ENCODE measurements at regions not wholly inside any gene's neighbourhood (a gene's known extent, or its start where the extent isn't known, plus 50 kb on each side); places are given as distances from the start of the nearest gene placed in this dataset.
"Not testable (repeated sequence)": the region's sequence is repeated elsewhere in the genome, so short reads cannot be mapped to it uniquely, and the experiment has no call there.

- no peak for DNase-seq (ENCODE audit: low read depth)
Measured at GRCh38 chr5:162800301-162800700, 637.1 kb upstream of the CCNG1 start.

GRCh38 chr5:162801235-162801634, 636.2 kb upstream of the CCNG1 start:
- no peak for DNase-seq (ENCODE audit: low read depth)

DNA sequence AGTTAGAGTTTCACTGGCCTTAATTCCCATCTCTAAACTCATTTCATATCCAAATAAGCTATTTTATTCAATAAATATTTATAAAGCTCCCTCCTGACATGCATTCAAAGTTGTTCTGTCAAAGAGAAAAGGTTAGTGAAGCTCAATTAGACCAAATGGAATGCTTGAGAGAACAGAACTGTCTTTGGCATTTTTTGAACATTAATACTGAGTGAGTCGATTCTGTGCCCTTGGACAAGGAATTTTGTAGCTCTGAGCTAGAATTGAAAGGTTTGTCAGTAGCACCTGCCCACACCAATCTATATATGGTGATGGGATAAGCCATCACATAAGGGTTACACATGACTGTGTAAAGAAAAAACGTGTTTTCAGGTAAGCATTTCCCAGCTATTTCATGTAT, 631.2 kb upstream of the CCNG1 start:
- no peak for DNase-seq (ENCODE audit: low read depth)

GRCh38 chr5:162811071-162811470, 626.3 kb upstream of the CCNG1 start:
- DNase-seq (ENCODE audit: low read depth), result no peak

- no peak for DNase-seq (ENCODE audit: low read depth)
Measured at GRCh38 chr5:162816816-162817215, 620.6 kb upstream of the CCNG1 start.

DNA sequence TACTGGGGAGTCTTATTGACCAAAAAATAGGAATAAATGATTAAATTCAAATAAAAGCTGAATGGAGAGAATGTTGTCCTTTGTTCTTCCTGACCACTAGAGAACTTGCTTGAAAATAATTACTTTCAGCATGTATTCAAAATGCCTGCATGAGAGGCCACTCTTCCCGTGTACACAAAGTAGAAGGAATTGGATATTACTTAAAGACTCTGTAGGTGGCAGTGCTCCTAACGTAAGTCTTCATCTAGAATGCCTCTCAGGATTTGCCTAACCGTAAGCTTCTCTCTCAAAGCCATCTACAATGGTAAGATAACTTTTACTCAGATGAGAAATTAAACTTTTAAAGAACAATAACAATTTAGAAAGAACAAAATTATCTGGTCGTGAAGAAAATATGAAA, 620.0 kb upstream of the CCNG1 start:
- no peak for DNase-seq (ENCODE audit: low read depth)

- not testable (repeated sequence) for DNase-seq (ENCODE audit: low read depth)
Measured at GRCh38 chr5:162821664-162822063, 615.7 kb upstream of the CCNG1 start.

- no peak for DNase-seq (ENCODE audit: low read depth)
Measured at GRCh38 chr5:162824360-162824759, 613.0 kb upstream of the CCNG1 start.

GRCh38 chr5:162837155-162837554, 600.2 kb upstream of the CCNG1 start:
- DNase-seq (ENCODE audit: low read depth), result no peak

- no peak for DNase-seq (ENCODE audit: low read depth)
Measured at GRCh38 chr5:162842727-162843126, 594.7 kb upstream of the CCNG1 start.

GRCh38 chr5:162852134-162852533, 585.3 kb upstream of the CCNG1 start:
- no peak for DNase-seq (ENCODE audit: low read depth)

DNA sequence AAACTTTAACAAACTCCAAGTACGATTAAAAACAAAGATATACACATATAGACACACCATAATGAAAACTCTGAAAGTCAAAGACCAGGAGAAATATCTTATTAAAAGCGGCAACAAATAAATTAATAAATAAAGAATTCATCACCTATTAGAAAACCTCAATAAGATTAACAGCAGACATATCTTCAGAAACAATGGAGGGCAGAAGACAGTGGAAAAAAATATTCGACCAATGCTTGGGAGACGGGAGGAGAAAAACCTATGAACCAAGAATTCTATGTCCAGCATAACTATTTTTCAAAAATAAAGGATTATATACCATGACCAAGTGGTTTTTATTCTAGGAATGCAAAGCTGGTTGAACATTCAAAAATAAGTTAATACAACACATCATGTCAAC, 578.6 kb upstream of the CCNG1 start:
- no peak for DNase-seq (ENCODE audit: low read depth)

GRCh38 chr5:162870966-162871365, 566.4 kb upstream of the CCNG1 start:
- DNase-seq (ENCODE audit: low read depth), result no peak

DNA sequence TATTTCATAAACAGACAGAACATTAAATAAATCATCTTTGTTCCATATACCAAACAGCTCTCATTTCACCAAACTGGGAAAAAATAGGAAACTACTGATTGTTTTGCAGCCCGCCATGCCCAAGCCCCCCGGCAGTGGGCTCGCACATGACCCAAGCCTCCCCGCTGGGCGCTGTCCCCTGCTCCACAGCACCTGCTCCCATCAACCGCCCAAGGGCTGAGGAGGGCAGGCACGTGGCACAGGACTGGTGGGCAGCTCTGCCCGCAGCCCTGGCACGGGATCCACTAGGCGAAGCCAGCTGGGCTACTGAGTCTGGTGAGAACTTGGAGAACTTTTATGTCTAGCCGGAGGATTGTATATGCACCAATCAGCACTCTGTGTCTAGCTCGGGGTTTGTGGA, 554.8 kb upstream of the CCNG1 start:
- DNase-seq (ENCODE audit: low read depth), result no peak

DNA sequence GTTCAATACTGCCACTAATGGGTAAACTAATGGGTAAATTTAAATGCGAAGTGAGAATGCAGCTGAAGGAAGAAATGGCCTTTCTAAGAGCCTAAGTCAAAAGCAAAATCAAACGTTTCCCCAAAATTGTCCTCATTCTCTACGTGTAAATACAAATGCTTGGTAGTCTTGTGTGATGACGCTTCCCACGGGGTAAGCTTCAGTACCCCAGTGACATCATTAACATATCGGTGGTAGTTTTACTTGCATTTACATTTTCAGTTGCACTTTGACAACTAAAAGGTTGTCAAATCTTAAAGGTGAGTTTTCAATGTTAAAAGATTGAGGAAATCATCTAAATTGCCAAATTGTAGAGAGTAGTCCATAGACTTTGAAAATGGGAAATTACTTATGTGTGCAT, 550.7 kb upstream of the CCNG1 start:
- DNase-seq (ENCODE audit: low read depth), result no peak

GRCh38 chr5:162888268-162888667, 549.1 kb upstream of the CCNG1 start:
- no peak for DNase-seq (ENCODE audit: low read depth)

DNA sequence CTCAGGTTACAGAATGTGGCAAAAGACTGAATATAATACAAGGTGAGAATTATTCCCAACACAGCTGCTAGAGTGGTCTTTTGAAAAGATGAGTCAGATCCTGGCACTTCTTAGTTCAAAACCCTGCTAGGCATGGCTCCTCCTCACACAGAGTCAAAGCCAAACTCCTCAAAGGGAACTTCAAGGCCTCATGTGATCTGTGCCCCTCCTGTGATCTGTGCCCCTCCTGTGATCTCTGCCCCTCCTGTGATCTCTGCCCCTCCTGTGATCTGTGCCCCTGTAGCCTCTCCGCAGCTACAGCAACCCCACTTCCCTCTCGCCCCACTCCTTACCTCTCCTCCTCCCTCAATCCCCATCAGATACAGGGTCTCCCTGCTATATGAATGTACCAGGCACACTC, 525.5 kb upstream of the CCNG1 start:
- DNase-seq (ENCODE audit: low read depth), result no peak

DNA sequence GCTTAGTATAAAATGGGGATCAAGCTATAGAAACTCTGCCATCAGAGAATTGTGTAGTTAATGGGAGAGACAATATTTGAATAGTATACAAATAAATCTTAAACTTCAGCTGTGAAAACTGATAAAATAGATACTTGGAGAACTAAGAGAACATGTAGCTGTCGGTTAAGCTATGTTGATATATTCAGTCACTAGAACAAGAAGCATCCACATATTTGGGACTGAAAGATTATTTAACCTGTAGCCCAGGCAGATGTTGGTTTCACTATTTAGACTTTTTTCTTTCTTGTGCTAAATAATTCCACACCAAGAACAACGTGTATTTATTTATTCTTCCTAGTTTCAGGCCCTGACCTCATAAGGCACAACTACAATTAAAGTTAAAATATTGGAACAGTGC, 521.0 kb upstream of the CCNG1 start:
- DNase-seq (ENCODE audit: low read depth), result no peak

DNA sequence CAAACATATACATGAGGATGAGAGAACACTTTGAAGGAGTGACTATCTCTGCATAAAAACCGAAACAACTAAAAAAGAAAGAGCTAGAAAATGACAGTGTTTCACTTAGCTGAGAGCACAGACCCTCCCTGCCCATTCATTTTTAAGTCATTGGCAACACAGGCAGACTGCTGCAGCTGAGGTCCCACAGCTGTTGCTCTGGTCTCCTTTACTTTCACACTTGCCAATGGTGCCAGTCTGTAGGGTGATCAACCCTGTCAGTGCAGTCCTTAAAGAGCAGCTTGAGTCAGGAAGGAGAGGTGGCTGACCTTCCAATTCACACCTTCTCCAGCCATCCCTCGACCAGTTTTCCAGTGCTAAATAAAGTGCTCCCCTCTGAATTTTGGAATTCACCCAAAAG, 508.3 kb upstream of the CCNG1 start:
- DNase-seq (ENCODE audit: low read depth), result no peak

DNA sequence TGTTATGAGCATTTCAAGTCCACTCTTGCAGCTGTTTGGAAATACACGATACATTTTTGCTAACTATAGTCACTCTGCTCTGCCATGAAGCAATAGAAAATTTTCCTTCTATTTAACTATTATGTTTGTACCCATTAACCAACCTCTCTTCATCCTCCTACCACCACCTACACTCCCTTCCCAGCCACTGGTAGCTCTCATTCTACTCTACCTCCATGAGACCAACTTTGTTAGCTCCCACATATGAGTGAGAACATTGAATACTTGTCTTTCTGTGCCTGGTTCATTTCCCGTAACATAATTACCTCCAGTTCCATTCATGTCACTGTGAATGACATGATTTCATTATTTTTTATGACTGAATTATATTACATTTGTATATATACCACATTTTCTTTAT, 505.9 kb upstream of the CCNG1 start:
- no peak for DNase-seq (ENCODE audit: low read depth)

- DNase-seq (ENCODE audit: low read depth), result no peak
Measured at GRCh38 chr5:162939991-162940390, 497.4 kb upstream of the CCNG1 start.

GRCh38 chr5:162948677-162949076, 488.7 kb upstream of the CCNG1 start:
- DNase-seq (ENCODE audit: low read depth), result no peak

DNA sequence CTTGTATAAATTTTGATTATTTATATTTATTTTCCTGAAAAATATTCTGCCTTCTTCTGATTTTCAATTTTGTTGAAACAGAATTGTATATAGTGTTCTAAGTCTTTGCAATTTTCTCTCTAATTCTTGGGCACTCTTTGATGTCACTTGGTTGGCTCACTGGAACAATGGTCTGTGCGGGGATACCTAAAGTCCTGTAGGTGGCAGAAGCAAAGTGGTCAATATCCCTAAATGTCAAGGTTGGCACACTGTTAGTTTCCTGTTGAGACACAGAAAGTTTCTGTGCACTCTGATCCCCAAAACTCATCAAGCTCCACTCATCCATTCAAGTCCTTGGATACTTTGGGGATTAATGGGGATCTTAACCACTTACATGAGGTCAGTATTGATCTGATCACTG, 480.8 kb upstream of the CCNG1 start:
- no peak for DNase-seq (ENCODE audit: low read depth)

- not testable (repeated sequence) for DNase-seq (ENCODE audit: low read depth)
Measured at GRCh38 chr5:162964144-162964543, 473.3 kb upstream of the CCNG1 start.

DNA sequence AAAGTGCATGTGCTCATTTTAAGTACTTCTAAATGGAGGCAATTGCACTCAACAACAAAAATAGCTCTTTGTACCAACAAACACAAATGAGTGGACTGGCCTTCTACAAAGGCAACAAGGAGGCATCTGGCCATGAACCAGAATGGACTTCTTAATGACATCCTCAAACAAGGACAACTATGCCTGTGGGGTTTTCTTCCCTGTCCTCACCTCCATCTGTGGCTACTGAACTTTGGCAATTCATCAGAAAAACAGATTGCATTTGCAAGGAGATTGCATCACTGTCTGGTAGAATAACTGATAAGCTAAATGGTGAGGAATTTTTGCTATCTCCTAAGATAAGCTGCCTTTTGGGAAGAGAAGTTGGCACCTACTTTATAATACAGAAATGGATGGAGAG, 447.3 kb upstream of the CCNG1 start:
- DNase-seq (ENCODE audit: low read depth), result no peak

All from stimulated activated CD8-positive, alpha-beta memory T cell treated with anti-CD3 and anti-CD28 coated beads, Interleukin-12 subunit alpha, Interleukin-12 subunit beta, amount 100 ng/mL, for 1 hour (primary cell).